AG20443 (cell line): ENCODE measurements at regions not wholly inside any gene's neighbourhood (a gene's known extent, or its start where the extent isn't known, plus 50 kb on each side); places are given as distances from the start of the nearest gene placed in this dataset.
"Not testable (repeated sequence)": the region's sequence is repeated elsewhere in the genome, so short reads cannot be mapped to it uniquely, and the experiment has no call there.

ENCODE experiments used
- DNase-seq: peaks from one replicate; pipeline ENCODE4 v3.0.0; 2012; ENCODE audit warnings: low spot score, mixed read lengths

- no peak for DNase-seq
These were observed 74.0 kb upstream of the PROKR2 start for GRCh38 chr20:5390720-5391119.

GRCh38 chr20:5386846-5387245 lies 70.1 kb upstream of the PROKR2 start:
- not testable (repeated sequence) for DNase-seq

- not testable (repeated sequence) for DNase-seq
These were observed 64.8 kb upstream of the PROKR2 start for GRCh38 chr20:5381527-5381926.

- no peak for DNase-seq
These were observed 60.7 kb upstream of the PROKR2 start for GRCh38 chr20:5377484-5377883.

DNA sequence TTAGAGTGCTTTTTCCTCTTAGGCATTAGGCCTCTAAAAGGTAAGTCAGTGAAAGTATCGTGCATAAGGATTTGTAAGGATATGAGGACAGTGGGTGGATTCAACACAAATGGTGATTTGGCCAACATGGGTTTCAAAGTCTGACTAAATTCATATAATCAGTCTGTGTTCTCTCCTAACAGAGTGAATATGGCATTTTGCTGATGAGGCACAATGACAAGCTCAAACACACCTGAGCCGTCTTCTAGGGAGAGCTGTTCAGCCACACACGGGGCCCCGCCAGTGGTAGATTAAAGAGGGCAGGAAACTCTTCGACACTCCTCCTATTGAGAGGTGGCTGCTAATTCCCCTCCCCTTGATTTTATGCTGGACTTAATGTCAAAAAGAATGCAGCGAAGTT lies 59.5 kb upstream of the PROKR2 start:
- no peak for DNase-seq

- DNase-seq: no peak
These were observed 57.4 kb upstream of the PROKR2 start for GRCh38 chr20:5374171-5374570.

DNA sequence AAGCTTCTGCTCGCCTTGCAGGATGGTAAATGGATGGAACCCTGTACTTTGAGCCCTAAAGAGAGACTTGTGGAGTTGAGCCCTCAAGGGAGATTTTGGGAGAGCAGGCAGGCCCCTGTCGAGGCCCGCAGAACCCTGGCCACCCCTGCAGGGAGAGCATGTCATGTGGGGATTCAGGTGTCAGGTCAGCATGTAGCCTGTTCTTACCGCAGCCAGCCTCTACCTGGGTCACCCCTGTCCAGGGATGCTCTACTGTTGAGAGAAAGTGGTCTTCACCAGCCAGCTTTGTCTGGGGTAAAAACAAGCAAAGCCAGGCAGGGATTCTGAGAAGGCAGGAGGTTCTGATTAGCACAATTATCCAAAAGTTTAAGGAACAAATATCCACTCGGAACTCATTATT lies 55.6 kb upstream of the PROKR2 start:
- no peak for DNase-seq

- no peak for DNase-seq
These were observed 52.9 kb upstream of the PROKR2 start for GRCh38 chr20:5369629-5370028.
